Fibroblast of mammary gland (primary cell): ENCODE measurements at regions not wholly inside any gene's neighbourhood (a gene's known extent, or its start where the extent isn't known, plus 50 kb on each side); places are given as distances from the start of the nearest gene placed in this dataset.

Experiments used
- DNase-seq: peaks from one replicate; pipeline ENCODE4 v3.0.0-alpha.2; 2010; ENCODE audit warnings: low read depth
- H3K4me3 ChIP-seq: 2 replicates; pipeline ENCODE4 v1.5.1; 2011; ENCODE audit warnings: low read depth, mild to moderate bottlenecking, low read length, moderate library complexity; ENCODE audit not compliant: control insufficient read depth
- CTCF ChIP-seq: conservative IDR thresholded peaks from 2 replicates; pipeline ENCODE4 v1.5.1; 2011; ENCODE audit warnings: low read depth, low read length, inconsistent platforms; ENCODE audit not compliant: control insufficient read depth, insufficient read depth

DNA sequence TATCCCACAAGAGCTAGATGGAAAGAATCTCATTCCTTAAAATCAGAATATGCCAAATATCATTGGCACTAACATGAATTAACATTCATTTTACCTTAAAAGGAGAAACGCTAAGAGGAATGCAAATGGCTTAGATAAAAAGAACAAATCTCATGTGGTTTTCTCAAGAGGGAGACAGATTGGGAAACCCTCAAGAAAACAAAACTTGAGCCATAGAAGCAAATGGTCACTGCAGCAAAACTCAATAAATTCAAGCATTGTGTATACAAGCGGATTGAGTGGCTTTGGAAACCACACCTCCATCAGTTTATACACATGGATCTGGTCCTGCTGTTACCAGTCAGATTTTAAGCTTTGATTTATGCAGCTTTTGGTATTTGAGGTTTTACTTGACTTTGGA lies 1331.8 kb upstream of the ZEB2 start:
- no peak for TF ChIP-seq CTCF
- DNase-seq, result no peak
- no peak overlapping the region for H3K4me3 ChIP-seq

- no peak for DNase-seq
- H3K4me3 ChIP-seq, result no peak overlapping the region
These were observed 1329.5 kb upstream of the ZEB2 start for GRCh38 chr2:145849466-145849865.

DNA sequence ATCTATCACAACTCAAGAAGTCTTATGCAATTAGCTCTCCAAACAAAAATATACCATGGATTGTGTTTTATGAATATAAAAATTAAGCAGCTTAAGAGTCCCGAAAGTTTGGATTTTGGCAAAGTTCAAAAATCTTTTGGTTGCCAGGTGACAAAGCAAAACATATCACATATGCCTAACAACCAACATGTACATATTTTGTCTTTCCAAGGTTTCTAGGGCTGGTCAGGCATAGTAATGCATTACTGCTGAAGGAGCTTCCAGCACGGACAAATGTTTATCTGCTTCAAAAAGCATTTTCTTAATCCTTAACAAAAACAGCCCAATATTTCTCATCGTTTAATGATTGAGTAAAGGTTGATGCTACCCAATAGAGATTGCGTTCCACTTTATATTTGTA lies 1327.1 kb upstream of the ZEB2 start:
- no peak for TF ChIP-seq CTCF
- H3K4me3 ChIP-seq, result no peak overlapping the region
- peak; percentile 22 for DNase-seq

More at GRCh38 chr2:145849466-145849865, 1329.5 kb upstream of the ZEB2 start:
- no peak for TF ChIP-seq CTCF

GRCh38 chr2:145845923-145846322 lies 1326.0 kb upstream of the ZEB2 start:
- no peak for TF ChIP-seq CTCF
- H3K4me3 ChIP-seq, result no peak overlapping the region
- DNase-seq, result no peak

GRCh38 chr2:145845207-145845894 lies 1325.4 kb upstream of the ZEB2 start:
- no peak for TF ChIP-seq CTCF
- DNase-seq, result peak; percentile 51

DNA sequence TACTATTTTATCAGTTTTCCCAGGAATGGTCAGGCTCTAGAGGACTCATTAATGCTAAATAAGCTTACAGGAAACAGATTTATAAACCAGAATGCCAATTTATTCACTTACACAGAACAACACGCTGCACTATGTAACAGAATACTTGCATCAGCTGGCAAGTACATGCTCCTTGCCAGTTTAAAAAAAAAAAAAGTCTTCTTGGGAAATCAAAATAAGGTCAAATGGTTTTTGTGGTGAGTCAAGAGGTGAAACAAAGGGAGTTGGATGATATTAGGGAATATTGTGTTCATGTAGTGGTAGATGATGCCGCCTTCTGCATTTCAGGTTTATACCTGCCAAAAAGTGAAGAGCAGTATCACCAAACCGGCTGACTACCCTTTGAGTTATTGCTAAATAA lies 1322.1 kb upstream of the ZEB2 start:
- TF ChIP-seq CTCF, result no peak
- DNase-seq, result no peak

More at GRCh38 chr2:145845207-145845894, 1325.4 kb upstream of the ZEB2 start:
- no peak overlapping the region for H3K4me3 ChIP-seq

More for the DNA sequence above, 1322.1 kb upstream of the ZEB2 start:
- H3K4me3 ChIP-seq, result no peak overlapping the region
